Kidney capillary endothelial cell (primary cell): ENCODE measurements at regions not wholly inside any gene's neighbourhood (a gene's known extent, or its start where the extent isn't known, plus 50 kb on each side); places are given as distances from the start of the nearest gene placed in this dataset.
"Not testable (repeated sequence)": the region's sequence is repeated elsewhere in the genome, so short reads cannot be mapped to it uniquely, and the experiment has no call there.

Experiments used
- DNase-seq: peaks from one replicate; pipeline ENCODE4 v3.0.0-alpha.2; 2018; ENCODE audit warnings: low spot score

DNA sequence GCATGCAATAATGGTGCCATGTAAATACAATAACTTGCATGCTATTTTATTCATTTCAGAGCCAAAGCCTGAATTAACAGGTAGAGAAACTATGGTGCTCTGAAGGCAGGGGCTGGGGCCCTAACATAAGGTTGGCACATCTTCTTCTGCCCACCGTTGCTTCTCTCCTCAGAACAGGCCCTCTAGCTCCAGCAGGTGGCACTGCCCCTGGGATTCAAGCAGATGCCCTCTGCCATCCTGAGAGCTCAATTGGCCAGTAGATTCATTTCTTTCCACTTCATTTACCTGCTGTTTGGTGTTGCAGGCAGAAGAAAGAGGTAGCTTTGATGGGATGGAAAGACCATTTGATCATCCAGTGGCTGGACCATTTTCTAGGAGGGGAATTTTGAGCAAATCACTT lies 130.5 kb downstream of the FOXB1 start:
- DNase-seq, result no peak

GRCh38 chr15:60135961-60136360 lies 131.8 kb downstream of the FOXB1 start:
- no peak for DNase-seq

DNA sequence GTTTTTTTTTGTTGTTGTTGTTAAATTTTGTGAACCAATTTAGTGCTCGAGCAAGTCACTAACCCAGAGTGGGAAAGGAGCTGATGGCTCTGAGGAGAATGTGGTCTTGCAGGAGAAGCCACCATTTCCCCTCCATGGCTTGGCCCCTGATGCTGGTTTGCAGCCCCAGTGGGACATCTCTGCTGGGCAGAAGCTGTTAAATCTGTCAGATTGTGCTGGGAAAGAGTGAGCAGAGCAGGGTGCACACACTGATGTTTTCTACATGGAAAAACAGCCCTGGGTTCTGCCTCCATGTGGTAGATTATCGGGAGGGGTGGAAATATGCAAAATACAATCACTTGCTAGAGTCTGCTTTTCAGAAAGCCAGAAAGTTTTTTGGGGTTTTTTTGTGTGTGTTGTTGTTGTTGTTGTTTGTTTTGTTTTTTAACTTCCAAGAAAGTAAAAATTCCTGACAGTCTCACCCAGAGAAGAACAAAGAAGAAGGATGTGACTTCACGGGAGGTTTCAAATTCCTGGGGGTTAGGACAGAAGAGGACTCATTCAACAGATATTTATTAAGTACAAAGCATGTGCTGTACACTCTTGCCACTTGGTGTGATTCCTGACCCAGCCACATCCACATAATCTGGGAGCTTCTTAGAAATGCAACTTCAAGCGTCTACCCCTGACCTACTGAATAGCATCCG lies 133.7 kb downstream of the FOXB1 start:
- peak; percentile 64 for DNase-seq

- DNase-seq, result no peak
Measured at GRCh38 chr15:60138397-60138968, 134.4 kb downstream of the FOXB1 start.

DNA sequence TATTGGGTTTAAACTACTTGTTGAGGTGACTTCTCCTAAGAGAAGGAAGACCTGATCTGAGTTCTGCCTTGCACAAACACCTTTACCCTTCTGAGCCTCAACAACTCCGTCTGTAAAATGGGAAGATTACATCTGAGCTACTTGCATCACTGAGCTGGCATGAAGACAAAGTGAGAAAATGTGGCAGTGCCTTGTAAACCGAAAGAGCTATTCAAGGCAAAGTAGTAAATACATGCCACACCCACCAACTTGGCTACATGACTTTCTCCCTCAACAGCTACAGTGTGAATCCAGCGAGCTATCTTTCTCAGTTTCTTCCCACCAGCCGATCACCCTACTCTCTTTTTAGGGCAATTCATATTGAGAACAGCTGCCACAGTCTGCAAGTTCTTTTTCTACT lies 148.3 kb downstream of the FOXB1 start:
- no peak for DNase-seq

DNA sequence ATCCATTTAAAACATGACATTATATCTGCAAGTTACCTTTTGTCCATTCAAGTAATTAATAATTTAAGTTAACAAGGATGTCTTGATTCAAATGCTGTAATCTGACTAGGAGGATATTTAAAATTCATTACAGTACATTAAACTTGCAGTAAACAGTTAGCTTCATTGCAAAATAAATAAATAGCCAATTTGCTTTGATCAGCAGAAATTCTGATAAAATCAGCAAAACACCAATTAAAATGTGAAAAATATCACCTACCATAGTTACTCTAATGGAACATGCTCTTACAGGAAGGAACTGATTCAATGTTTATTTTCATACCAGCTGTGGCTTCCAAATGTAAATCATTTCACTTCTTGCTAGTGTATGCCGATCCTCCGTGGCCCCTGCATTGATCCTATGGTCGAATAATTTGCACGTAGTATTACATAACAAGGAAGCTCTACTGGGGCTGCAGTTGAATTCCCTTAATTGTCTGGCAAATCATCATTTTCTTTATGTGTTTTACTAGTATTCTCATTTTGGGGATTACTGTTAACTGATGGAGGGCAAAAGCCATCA lies 150.7 kb downstream of the FOXB1 start:
- DNase-seq, result no peak

GRCh38 chr15:60155661-60156060 lies 151.6 kb downstream of the FOXB1 start:
- no peak for DNase-seq

DNA sequence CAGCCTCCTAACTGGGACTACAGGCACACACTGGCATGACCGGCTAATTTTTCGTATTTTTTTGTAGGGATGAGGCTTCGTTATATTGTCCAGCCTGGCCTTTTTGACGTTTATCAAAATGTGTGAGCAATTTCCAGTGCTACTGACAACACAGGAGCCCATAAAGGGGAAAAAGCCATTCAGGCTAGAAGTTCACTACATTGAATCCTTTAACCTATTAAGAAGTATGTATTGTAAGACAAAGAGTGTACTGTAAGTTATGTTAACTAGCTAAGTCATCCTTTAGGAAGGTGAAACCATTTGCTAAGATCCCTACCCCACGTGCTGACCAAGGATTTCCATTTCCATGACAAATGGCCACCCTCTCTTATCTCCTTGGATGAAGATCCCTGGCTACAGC lies 156.8 kb downstream of the FOXB1 start:
- DNase-seq, result no peak

DNA sequence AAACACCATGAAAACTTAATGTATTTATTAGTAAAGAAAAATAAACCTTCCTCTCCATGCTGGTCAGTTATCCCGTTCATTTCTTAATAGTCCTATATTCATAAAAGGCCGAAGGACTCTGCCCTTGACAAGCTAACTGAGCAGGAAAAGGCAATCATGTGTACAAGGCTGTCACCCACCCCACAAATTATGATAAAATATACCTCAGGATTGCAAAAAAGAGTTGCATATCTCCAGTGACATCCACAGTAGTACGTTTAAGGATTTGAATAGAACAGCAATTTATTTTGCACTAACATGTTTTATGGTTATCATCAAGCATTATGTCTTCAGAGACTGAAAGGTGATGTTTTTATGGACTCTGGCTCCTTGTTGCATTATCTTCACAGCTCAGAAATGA lies 157.6 kb downstream of the FOXB1 start:
- no peak for DNase-seq

- no peak for DNase-seq
Measured at GRCh38 chr15:60162251-60162967, 158.3 kb downstream of the FOXB1 start.

GRCh38 chr15:60162968-60163355 lies 158.9 kb downstream of the FOXB1 start:
- no peak for DNase-seq

- no peak for DNase-seq
Measured at GRCh38 chr15:60165111-60165510, 161.0 kb downstream of the FOXB1 start.

GRCh38 chr15:60172143-60172542 lies 168.0 kb downstream of the FOXB1 start:
- no peak for DNase-seq

DNA sequence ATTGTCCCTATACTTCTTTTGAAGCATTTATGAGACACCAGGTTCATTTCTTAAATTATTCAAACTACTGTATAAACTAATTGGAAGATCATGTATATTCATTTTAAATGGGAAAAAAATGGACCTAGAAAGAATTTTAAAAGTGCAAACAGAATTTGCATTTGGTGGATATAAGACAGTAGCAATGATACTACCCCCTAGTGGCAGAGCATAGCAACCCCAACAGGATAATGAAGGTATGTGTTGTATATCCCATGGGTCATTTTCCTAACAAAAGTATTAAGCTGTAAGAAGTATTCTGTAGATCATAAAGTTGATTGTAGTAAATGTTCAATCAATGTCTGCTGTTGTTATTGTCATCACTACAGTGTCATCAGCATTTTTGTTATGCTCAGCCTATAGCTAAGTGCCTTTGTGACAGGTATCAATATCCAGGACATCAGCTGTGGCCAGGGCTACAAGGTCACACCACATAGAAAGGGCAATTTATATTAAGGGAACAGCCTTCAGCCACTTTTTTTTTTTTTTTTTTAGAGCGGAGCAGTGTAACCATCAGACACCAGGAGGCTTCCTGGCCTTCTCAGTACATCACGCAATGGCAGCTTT lies 175.8 kb downstream of the FOXB1 start:
- peak; percentile 43 for DNase-seq

DNA sequence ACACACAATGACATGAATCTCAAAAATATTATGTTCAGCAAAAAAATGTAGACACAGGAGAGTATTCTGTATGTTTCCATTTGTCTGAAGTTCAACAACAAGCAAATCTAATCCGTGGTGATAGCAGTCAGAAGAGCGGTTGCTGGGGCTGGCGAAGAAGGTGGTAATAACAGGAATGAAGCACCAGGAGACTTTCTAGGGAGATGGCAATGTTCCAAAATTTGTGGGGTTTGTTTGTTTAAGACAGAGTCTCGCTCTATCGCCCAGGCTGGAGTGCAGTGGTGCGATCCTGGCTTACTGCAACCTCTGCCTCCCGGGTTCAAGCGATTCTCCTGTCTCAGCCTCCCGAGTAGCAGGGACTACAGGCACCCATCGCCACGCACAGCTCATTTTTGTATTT lies 177.8 kb downstream of the FOXB1 start:
- not testable (repeated sequence) for DNase-seq

- DNase-seq, result peak; percentile 2
Measured at GRCh38 chr15:60183366-60183765, 179.3 kb downstream of the FOXB1 start.

GRCh38 chr15:60184579-60184978 lies 180.5 kb downstream of the FOXB1 start:
- no peak for DNase-seq

GRCh38 chr15:60191016-60191415 lies 186.9 kb downstream of the FOXB1 start:
- no peak for DNase-seq

GRCh38 chr15:60191821-60192220 lies 187.7 kb downstream of the FOXB1 start:
- no peak for DNase-seq

DNA sequence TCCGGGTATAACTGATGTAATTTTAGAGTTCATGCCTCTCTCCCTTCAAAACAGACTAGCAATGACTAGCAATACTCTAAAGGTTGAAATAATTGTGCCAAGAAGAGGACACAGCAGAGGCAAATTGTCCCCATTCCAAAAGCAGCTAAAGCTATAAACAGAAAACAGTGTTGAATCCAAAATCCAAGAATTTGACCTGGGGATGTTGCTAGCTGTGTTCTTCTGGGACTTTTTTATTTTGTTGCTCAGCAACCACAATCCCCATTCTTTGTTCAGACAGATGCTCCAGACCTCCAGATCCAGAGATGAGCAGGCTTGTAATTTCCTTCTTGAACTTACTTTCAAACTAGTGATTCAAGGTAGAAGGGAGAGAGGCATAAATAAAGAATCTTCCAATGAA lies 191.5 kb downstream of the FOXB1 start:
- DNase-seq, result no peak

GRCh38 chr15:60204131-60204885 lies 193.5 kb downstream of the ANXA2 start:
- DNase-seq, result no peak

DNA sequence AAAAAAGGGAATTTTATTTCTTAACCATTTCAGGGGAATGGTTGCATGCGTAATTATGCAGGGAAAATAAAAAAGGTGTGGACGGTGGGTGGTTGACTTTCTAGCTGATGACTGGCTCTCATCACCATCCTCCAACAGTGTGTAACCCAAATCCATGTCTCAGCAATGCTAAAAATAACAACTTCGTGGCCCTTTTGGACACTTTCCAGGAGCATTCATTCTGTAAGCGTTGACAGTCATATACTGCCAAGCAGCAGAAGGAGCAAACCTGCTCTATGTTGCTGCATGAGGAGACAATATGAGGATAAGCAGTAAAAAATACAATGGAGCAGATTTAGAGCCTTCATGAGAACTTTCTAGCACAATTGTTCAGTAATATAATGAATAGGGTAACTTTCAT lies 189.1 kb downstream of the ANXA2 start:
- DNase-seq, result no peak
